K562 (cell line): ENCODE measurements at regions not wholly inside any gene's neighbourhood (a gene's known extent, or its start where the extent isn't known, plus 50 kb on each side); places are given as distances from the start of the nearest gene placed in this dataset.
A peak's percentile ranks its signal among the peaks of the same experiment; 100 is the strongest.

Experiments used
- ATAC-seq: fragments of 200-7000 bp; cut with Tn5 transposase; 3 replicates; pipeline ENCODE4 v1.9.1; 2020; ENCODE audit warnings: moderate library complexity
- BruUV-seq: library from RNA; stranded (reverse); fragments of 400-500 nt; replicated peaks from 2 replicates; lab custom pipeline; 2021; lab: Mats Ljungman, UMichigan
- CTCF ChIA-PET: fragments of 300-600 bp; formaldehyde crosslinking; extraction: SDS; loops from one replicate; lab custom pipeline; 2021; ENCODE audit warnings: low intra/inter-chr PET ratio; lab: Yijun Ruan, JAX
- POLR2A ChIA-PET: fragments of 300-600, 350-650 bp; sonication (Branson Sonifier 250); formaldehyde crosslinking; extraction: SDS; loops from one replicate; lab custom pipeline; 2021; ENCODE audit warnings: antibody characterized with exemption, inconsistent platforms; lab: Yijun Ruan, JAX
- DNase-seq, 4 experiments: peaks; one replicate each; pipeline versions ENCODE4 v3.0.0 to v3.0.0-alpha.2; 2011 to 2018; ENCODE audit warnings: low spot score in 3 of 4, mixed read lengths in 3 of 4; ENCODE audit errors: extremely low read depth in 1 of 4
- FAIRE-seq: peaks from 2 replicates; lab custom pipeline; 2011; peaks lifted over from hg19 to GRCh38; lab: Jason Lieb, UNC
- H2AFZ ChIP-seq: 2 replicates; pipeline ENCODE4 v1.6.0; 2011; ENCODE audit warnings: low read depth, low read length, control low read depth, inconsistent platforms
- H3K27ac ChIP-seq: fragments of 200-600 bp; 3 replicates; pipeline ENCODE4 v1.8.0; 2011; ENCODE audit warnings: low read depth, mild to moderate bottlenecking, control low read depth, inconsistent platforms, low read length, moderate library complexity, mixed read lengths; ENCODE audit errors: extremely low read depth
- H3K27me3 ChIP-seq, 2 experiments: fragments of 300-600 bp in 1 of 2; 2 replicates in 1 of 2; 3 replicates in 1 of 2; pipeline versions ENCODE4 v1.6.0 to v1.8.0; 2011; ENCODE audit warnings: inconsistent platforms in 2 of 2, low read length in 2 of 2, mild to moderate bottlenecking in 1 of 2, mixed read lengths in 1 of 2, moderate library complexity in 1 of 2; ENCODE audit not compliant: control insufficient read depth in 2 of 2, insufficient read depth in 2 of 2
- H3K36me3 ChIP-seq: fragments of 300-600 bp; 3 replicates; pipeline ENCODE4 v1.8.0; 2011; ENCODE audit warnings: mild to moderate bottlenecking, low read length, inconsistent platforms; ENCODE audit not compliant: control insufficient read depth, insufficient read depth
- H3K4me1 ChIP-seq, 2 experiments: fragments of 200-600 bp in 1 of 2; replicated peaks in 1 of 2; 2 replicates in 1 of 2; 3 replicates in 1 of 2; pipeline versions ENCODE4 v1.5.1 to v1.8.0; 2011; ENCODE audit warnings: inconsistent platforms in 2 of 2, low read length in 2 of 2, mild to moderate bottlenecking in 1 of 2, mixed read lengths in 1 of 2, moderate library complexity in 1 of 2; ENCODE audit not compliant: control insufficient read depth in 2 of 2, insufficient read depth in 2 of 2
- H3K4me2 ChIP-seq: 2 replicates; pipeline ENCODE4 v1.6.1; 2011; ENCODE audit warnings: low read length, control low read depth, inconsistent platforms, mixed read lengths; ENCODE audit not compliant: insufficient read depth
- H3K4me3 ChIP-seq: fragments of 200-600 bp; sonication (generic), shearing (Covaris generic); 2 replicates; pipeline ENCODE4 v1.5.1; 2016; ENCODE audit warnings: control low read depth, inconsistent platforms
- H3K79me2 ChIP-seq: fragments of 200-600 bp; 3 replicates; pipeline ENCODE4 v1.8.0; 2011; ENCODE audit warnings: low read length, inconsistent platforms; ENCODE audit not compliant: control insufficient read depth, insufficient read depth
- H3K9ac ChIP-seq, 2 experiments: 2 replicates each; pipeline versions ENCODE4 v1.6.0 to v1.6.1; 2011; ENCODE audit warnings: low read depth in 2 of 2, low read length in 2 of 2, control low read depth in 1 of 2, inconsistent platforms in 1 of 2, mild to moderate bottlenecking in 1 of 2, mixed read lengths in 1 of 2; ENCODE audit not compliant: insufficient read depth in 1 of 2
- H3K9me1 ChIP-seq: one replicate; pipeline ENCODE4 v1.6.0; 2011; ENCODE audit warnings: inconsistent platforms, mild to moderate bottlenecking, low read length, moderate library complexity; ENCODE audit not compliant: control insufficient read depth, insufficient read depth
- H3K9me3 ChIP-seq: replicated peaks from 2 replicates; pipeline ENCODE4 v1.5.1; 2011; ENCODE audit warnings: low read depth, low read length, inconsistent platforms; ENCODE audit not compliant: control insufficient read depth, insufficient read depth
- H4K20me1 ChIP-seq: replicated peaks from 2 replicates; pipeline ENCODE4 v1.6.1; 2011; ENCODE audit warnings: low read length, inconsistent platforms, mixed read lengths; ENCODE audit not compliant: control insufficient read depth, insufficient read depth
- CHCHD3 ChIP-seq: fragments of 250-450 bp; sonication (Bioruptor Pico); IDR thresholded peaks from 2 replicates; pipeline ENCODE4 v2.1.2; 2022; ENCODE audit warnings: mild to moderate bottlenecking
- KHSRP ChIP-seq: fragments of 450-650 bp; IDR thresholded peaks from 2 replicates; pipeline ENCODE4 v1.6.1; 2017
- PHB2 ChIP-seq: fragments of 450-650 bp; IDR thresholded peaks from 2 replicates; pipeline ENCODE4 v1.6.1; 2017; ENCODE audit warnings: low read depth
- STAT5A ChIP-seq: IDR thresholded peaks from 2 replicates; pipeline ENCODE4 v1.6.1; 2012; ENCODE audit warnings: low read length, inconsistent platforms, borderline replicate concordance
- ZNF184 ChIP-seq: sonication (generic); formaldehyde crosslinking; IDR thresholded peaks from 2 replicates; pipeline ENCODE4 v1.5.0; 2020; ENCODE audit warnings: missing genetic modification reagents
- ZNF316 ChIP-seq: fragments of 450-650 bp; IDR thresholded peaks from 2 replicates; pipeline ENCODE4 v1.6.1; 2016
- ZNF695 ChIP-seq: fragments of 450-650 bp; formaldehyde crosslinking; IDR thresholded peaks from 2 replicates; pipeline ENCODE4 v1.4.0; 2020; ENCODE audit warnings: mild to moderate bottlenecking, moderate library complexity
- WGBS: fragments of 100-300 bp; shearing (Covaris generic); methylation state at CpG from one replicate; pipeline ENCODE4 v1.1.6; 2016; ENCODE audit warnings: low coverage, mixed read lengths; ENCODE audit not compliant: insufficient coverage; ENCODE audit errors: missing lambda C conversion rate; 5-methylcytosine and 5-hydroxymethylcytosine counted together
- in situ Hi-C: fragments of 300-500 bp; cut with MboI; formaldehyde crosslinking; loops from 4 replicates; pipeline ENCODE4 v1.15.0; 2018; ENCODE audit warnings: inconsistent platforms, mixed read lengths
- intact Hi-C: fragments of 100-400 bp; cut with micrococcal nuclease; formaldehyde crosslinking; loops from 2 replicates; pipeline ENCODE4 v1.14.2; 2022

DNA sequence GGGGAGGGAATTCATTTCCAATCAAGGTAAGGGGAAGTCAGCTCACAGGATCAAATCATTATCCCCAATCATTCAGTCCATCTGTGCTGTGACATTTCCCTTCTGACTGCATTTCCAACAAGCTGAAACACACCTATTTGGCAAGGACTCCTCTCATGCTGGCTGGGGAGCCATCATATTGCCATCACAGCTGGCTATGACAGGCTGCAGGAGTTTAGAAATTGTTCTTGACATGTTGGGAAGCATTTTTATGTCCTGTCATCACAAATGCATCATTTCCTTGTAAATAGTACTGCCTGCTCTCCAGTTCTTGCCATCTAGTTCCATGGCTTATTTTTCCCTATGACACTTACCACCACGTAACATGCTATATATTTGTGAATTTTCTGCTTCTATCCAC lies 113.9 kb upstream of the TMEM170B start:
- Histone ChIP-seq H3K4me2 (no peak overlapping the region), H2AFZ (no peak overlapping the region)
- POLR2A ChIA-PET: interaction anchor here (0.9 kb wide), 1 partner anchor 13 kb away, joined by 3 read pairs; no protein-coding TSS in a partner anchor

GRCh38 chr6:11423072-11423471 lies 114.5 kb upstream of the TMEM170B start:
- no peaks in the 10 kb centered on the region for H3K4me1 ChIP-seq
- no TSS peak for BruUV-seq
- peaks cover 0 to 2% of the 10 kb centered on the region in 2 experiments; a peak in 2 of 5 replicates for H3K27me3 ChIP-seq
- H3K9me3 ChIP-seq: no peaks in the 10 kb centered on the region
- intact Hi-C loops (no loop called here), in situ Hi-C loops (no loop called here)
- H2AFZ ChIP-seq: no peak overlapping the region
- no peak overlapping the region for H3K4me3 ChIP-seq
- ATAC-seq (no peak), FAIRE-seq (no peak), DNase-seq (no peak)
- no peaks in the 10 kb centered on the region for H4K20me1 ChIP-seq
- POLR2A ChIA-PET: no interaction called here
- H3K9me1 ChIP-seq: no peaks in the 10 kb centered on the region
- H3K36me3 ChIP-seq: no peaks in the 10 kb centered on the region
- no peak for TF ChIP-seq ZNF695
- no peak for TF ChIP-seq KHSRP
- TF ChIP-seq ZNF184: no peak
- TF ChIP-seq CHCHD3 (CRISPR knock-in tag): no peak
- TF ChIP-seq PHB2: no peak
- H3K27ac ChIP-seq: no peak overlapping the region
- H3K4me2 ChIP-seq: no peak overlapping the region
- H3K9ac ChIP-seq: no peak overlapping the region
- 0% methylated on average over 1 of the region's 1 CpG for WGBS
- CTCF ChIA-PET: no interaction called here
- H3K79me2 ChIP-seq: no peaks in the 10 kb centered on the region

More for the DNA sequence above, 113.9 kb upstream of the TMEM170B start:
- H3K4me3 ChIP-seq: no peak overlapping the region
- TF ChIP-seq STAT5A (no peak), ZNF316 (0 out of 2 replicates have a peak, but pooled peaks have one; percentile 21)
- TF ChIP-seq, all 486 proteins: peak for 1
- no peak for DNase-seq
- intact Hi-C loops (no loop called here), in situ Hi-C loops (no loop called here)
- H4K20me1 ChIP-seq: no peaks in the 10 kb centered on the region
- FAIRE-seq: no peak
- H3K79me2 ChIP-seq: no peaks in the 10 kb centered on the region
- no peaks in the 10 kb centered on the region for H3K4me1 ChIP-seq
- peaks cover 0 to 2% of the 10 kb centered on the region in 2 experiments; a peak in 2 of 5 replicates for H3K27me3 ChIP-seq
- no peak for ATAC-seq
- no peaks in the 10 kb centered on the region for H3K9me3 ChIP-seq
- H3K36me3 ChIP-seq: no peaks in the 10 kb centered on the region
- H3K9me1 ChIP-seq: no peaks in the 10 kb centered on the region
- H3K27ac ChIP-seq: no peak overlapping the region
- 7% methylated on average over 1 of the region's 1 CpG for WGBS
- no peak overlapping the region for H3K9ac ChIP-seq
- BruUV-seq: no TSS peak
- CTCF ChIA-PET: no interaction called here
